Panc1 (cell line): ENCODE measurements at regions not wholly inside any gene's neighbourhood (a gene's known extent, or its start where the extent isn't known, plus 50 kb on each side); places are given as distances from the start of the nearest gene placed in this dataset.

Experiments
- CTCF ChIP-seq: fragments of 450-650 bp; IDR thresholded peaks from 2 replicates; pipeline ENCODE4 v1.5.1; 2017; ENCODE audit warnings: mild to moderate bottlenecking
- POLR2AphosphoS5 ChIP-seq: IDR thresholded peaks from 2 replicates; pipeline ENCODE4 v1.6.1; 2012; ENCODE audit warnings: mild to moderate bottlenecking, low read depth, low read length, moderate library complexity
- TCF7L2 ChIP-seq: IDR thresholded peaks from 2 replicates; pipeline ENCODE4 v1.6.1; 2011; ENCODE audit warnings: mild to moderate bottlenecking, low read depth, low read length, inconsistent platforms

DNA sequence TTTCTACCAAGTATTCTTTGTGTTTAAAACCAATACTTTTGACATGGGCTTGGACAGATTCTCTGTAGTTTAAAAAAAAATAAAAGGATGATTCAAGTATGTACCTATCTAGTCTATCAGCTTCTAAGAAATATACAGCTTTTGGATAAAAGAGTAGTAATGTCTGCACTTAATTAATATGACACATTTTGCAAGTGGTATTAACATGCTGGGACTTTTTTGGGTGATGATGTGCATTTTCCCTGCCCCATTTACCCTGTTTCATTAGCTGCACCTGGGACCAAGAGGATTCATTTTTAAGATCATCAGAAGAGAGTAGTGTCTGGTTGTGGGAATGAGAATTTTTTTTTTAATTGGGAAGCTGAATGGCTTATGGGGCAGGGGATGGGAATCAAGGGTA is 236.2 kb upstream of the KLF14 start:
- TF ChIP-seq CTCF, result no peak
- no peak for TF ChIP-seq POLR2AphosphoS5
- no peak for TF ChIP-seq TCF7L2
